GM18511 (cell line): ENCODE measurements at regions not wholly inside any gene's neighbourhood (a gene's known extent, or its start where the extent isn't known, plus 50 kb on each side); places are given as distances from the start of the nearest gene placed in this dataset.

Experiments
- ATAC-seq: cut with Tn5 transposase; IDR thresholded peaks from one replicate; pipeline ENCODE4 v1.9.1; 2021; ENCODE audit warnings: mild to moderate bottlenecking, moderate library complexity; ENCODE audit not compliant: unreplicated experiment

DNA sequence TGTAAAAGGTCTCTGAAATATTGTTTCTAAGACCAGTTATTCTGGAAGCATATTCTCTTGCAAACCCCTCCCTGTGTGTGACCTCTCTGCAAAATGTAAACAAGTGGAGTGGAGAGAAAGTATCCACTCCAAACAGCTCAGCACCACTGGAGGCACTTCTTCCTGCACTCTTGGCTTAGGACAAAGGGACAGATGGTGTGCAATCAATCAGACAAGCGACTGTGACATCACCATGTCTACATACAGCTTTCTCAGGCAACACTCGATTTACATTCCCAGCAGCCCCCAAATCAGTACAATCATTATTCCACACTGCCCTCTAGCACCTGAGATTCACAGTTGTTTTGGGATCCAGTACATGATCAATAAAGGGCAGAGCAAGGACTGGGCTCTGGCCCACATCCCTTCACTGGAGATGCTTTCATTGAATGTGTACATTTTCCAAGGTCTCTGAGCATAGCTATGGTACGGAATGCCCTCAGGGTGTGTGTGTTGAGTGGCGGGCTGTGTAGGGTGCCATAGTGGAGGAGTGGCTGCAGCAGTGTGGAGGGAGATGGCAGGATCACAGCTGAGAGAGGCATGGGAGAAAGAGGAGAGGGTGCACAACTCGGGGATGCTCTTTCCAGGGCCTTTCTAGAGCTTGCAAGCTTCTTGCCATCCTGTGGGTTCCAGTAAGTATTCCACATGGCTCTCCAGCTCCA is 311.8 kb upstream of the ST6GAL2 start:
- ATAC-seq = no peak

GRCh38 chr2:107202962-107203591 is 317.1 kb upstream of the ST6GAL2 start:
- no peak for ATAC-seq

GRCh38 chr2:107215401-107216350 is 329.7 kb upstream of the ST6GAL2 start:
- ATAC-seq = no peak

DNA sequence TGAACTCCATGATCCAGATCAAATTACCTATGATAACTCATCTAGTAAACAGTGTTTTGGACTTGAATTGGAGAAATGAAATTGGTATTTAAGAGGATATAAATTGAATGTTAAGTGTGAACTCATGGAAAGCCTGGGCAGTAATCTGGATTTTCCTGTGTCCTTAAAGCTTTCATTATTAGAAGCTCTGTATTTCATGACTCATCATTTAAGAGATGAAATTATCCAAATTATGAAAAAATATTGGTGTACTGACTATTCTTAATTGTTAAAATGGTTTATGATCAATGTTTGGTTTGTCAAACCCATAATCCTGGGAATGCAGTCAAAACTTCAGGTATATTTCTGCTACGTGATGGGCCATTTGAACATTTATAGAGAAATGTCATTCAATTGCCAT is 332.2 kb upstream of the ST6GAL2 start:
- no peak for ATAC-seq

GRCh38 chr2:107222466-107222865 is 336.5 kb upstream of the ST6GAL2 start:
- ATAC-seq = no peak

DNA sequence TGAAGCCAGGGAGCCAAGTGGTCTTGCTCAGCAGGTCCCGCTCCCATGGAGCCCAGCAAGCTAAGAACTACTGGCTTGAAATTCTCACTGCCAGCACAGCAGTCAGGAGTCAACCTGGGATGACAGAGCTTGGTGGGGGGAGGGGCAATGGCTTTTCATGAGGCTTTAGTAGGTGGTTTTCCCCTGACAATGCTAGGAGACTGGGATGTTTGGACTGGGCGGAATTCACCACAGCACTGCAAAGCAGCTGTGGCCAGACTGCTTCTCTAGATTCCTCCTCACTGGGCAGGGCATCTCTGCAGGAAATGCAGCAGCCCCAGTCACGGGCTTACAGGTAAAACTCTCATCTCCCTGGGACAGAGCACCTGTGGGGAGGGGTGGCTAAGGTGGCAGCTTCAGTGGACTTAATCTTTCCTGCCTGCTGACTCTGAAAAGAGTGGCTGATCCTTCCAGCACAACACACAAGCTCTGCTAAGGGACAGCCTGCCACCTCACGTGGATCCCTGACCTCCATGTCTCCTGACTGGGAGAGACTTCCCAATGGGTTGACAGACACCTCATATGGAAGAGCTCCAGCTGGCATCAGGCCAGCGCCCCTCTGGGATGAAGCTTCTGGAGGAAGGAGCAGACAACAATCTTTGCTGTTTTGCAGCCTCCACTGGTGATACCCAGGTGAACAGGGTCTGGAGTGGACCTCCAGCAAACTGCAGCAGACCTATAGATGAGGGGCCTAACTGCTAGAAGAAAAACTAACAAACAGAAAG is 349.7 kb upstream of the ST6GAL2 start:
- no peak for ATAC-seq

DNA sequence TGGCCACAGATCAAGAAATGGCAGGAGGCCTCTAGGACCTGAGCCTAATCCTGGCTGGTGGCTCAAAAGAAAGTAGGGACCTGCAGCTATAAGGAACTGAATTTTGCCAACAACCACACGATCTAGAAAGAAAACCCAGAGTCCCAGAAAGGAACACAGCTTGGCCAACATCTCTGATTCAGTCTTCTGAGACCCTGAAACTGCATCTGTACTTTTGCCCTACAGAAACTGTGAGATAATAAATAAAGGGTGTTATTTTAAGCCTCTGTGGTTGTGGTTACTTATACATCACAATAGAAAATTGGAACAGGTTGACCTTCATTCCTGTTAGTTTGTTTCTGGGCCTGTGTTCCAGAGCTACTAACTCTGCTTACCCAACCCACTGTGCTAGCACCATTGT is 356.8 kb upstream of the ST6GAL2 start:
- ATAC-seq = peak; percentile 63

DNA sequence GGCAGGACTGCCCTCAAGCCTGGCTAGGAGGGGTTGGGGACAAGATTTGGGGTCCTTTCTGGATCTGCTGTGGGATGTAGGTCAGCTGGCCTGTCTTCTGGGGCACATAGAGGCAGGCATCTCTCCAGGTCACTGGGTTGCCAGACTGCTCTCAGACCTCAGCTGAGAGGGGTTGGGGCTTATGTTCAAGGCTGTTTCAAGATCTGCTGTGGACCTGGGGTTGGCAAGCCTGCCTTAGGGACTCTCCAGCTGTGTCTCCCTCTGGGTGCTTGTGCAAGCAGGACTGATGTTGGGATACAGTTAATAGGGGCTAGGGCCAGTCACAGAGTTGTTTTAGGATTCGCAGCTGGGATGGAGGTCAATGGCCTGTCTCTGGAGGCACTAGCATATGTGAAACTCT is 363.0 kb upstream of the ST6GAL2 start:
- ATAC-seq = no peak

- ATAC-seq = no peak
Measured at GRCh38 chr2:107255744-107256143, 369.8 kb upstream of the ST6GAL2 start.

DNA sequence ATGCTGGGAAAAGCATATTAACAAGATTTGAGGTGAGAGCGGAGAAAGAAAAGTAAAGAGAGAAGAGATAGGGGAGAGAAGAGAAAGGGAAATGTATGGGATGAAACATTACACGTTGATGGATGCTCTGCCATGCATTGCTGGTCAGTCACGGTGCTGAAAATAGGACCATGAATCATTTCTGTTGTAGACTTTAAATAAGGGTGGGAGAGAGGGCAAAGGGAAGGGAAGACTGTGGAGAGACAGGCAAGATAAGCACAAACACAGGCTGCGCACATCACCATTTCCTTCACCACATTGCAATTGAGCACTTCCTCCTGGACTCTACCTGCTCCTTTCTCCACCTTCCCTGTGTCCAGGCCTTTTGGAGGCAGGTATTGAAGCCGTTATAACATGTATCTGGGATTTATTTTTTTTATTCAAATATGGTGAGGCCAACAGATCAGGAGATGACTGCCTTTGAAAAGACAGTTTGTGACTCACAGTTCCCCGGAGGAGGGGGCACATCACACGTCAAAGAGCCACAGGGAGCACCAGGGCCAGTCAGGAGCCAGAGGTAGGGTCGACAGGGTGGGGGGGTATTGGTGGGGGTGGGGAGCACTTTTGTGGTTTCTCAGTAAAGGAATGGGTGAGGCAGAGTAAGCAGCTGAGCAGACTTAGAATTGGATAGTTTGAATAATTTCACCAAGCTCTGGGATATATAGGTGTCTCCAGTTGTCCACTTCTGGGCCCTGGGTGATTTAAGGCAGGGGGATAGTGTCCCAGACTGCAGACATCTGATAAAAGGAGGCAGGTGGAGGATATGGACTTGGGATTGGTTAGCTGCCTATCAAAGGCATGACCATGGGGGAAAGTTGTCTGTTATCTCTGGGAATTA is 372.8 kb upstream of the ST6GAL2 start:
- no peak for ATAC-seq

- no peak for ATAC-seq
Measured at GRCh38 chr2:107259408-107260195, 373.6 kb upstream of the ST6GAL2 start.

- ATAC-seq = no peak
Measured at GRCh38 chr2:107263628-107264027, 377.7 kb upstream of the ST6GAL2 start.

DNA sequence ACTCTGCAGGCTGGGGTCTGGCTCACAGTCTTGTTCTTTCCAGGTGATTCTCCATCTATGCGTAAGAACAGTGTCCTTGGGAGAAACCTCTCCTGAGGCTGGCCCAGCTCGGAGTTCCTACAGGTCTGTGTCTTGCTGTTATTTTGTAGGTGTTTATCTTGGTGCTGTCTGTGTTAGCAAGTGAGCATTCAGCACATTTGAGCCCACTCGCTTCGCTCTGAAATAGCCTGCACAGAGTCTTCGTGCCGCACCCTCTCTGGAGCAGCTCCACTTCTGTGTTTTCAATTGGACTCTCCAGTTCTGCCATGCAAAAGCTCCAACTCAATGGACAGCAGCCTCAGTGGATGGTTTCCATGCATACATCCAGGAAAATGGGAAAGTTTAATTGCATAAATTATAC is 378.2 kb upstream of the ST6GAL2 start:
- no peak for ATAC-seq

DNA sequence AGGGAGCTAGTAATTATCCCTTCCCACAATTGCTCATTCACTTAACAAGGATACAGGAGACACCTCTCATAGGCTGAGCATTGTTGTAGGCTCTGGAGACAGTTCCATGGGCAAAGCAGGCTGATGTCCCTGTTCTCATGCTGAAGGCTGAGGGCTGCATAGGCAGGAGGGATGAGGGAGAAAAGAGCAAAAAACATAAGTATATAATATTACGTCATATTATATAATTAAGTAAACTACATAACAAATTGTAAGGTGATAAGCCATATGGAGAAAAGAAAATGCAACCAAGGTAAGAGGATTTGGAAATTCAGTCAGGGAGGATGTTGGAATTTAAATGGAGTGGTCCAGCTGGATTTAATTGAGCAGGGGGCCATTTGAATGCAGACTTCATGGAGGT is 380.6 kb upstream of the ST6GAL2 start:
- ATAC-seq = no peak

DNA sequence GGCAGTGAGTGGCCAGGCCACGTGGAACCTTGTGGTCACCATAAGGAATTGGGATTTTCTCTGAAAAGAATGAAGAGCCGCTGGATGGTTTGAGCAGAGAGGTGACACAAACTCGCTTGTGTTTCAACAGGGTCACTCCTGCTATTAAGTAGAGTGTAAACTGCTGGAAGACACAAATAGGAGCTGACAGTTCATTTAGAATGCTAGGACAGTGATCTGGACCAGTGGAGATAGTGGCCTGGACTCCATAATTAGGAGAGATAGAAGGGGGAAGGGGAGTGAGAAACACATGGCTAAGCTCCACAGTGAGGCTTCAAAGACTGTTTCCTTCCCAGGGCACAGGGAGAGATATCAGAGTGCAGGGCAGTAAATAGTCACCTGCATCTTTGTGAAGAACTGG is 381.1 kb upstream of the ST6GAL2 start:
- no peak for ATAC-seq

- ATAC-seq = no peak
Measured at GRCh38 chr2:107276034-107276433, 390.1 kb upstream of the ST6GAL2 start.

DNA sequence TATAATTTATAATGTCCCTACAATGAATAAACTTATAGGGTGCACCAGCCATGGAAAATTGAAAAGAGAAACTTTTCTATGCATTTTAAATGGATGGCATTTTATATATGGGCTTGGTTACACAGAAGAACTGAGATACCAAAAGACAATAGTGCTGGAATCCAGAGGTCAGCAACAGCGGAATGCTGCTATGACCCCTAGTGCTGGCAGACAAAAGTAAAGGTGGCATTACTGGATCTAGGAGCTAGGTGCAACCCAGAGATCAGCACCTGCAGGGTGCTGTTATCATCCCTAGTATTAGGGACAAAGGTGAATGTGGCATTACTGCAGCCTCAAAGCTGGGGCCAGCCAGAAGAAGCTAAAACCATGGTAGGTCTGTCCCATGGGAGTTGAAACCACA is 392.7 kb upstream of the ST6GAL2 start:
- no peak for ATAC-seq

GRCh38 chr2:107281637-107282036 is 395.7 kb upstream of the ST6GAL2 start:
- no peak for ATAC-seq

- ATAC-seq = no peak
Measured at GRCh38 chr2:107282135-107282534, 396.2 kb upstream of the ST6GAL2 start.
